NT2/D1 (cell line): ENCODE measurements at regions not wholly inside any gene's neighbourhood (a gene's known extent, or its start where the extent isn't known, plus 50 kb on each side); places are given as distances from the start of the nearest gene placed in this dataset.

Experiments
- SUZ12 ChIP-seq: IDR thresholded peaks from 2 replicates; pipeline ENCODE4 v1.6.1; 2011; ENCODE audit not compliant: insufficient read length, insufficient read depth; ENCODE audit errors: extremely low read depth
- YY1 ChIP-seq: IDR thresholded peaks from 2 replicates; pipeline ENCODE4 v1.6.1; 2011; ENCODE audit not compliant: insufficient read length, insufficient read depth
- ZNF274 ChIP-seq: IDR thresholded peaks from 2 replicates; pipeline ENCODE4 v1.6.1; 2011; ENCODE audit warnings: mild to moderate bottlenecking, low read depth, low read length

DNA sequence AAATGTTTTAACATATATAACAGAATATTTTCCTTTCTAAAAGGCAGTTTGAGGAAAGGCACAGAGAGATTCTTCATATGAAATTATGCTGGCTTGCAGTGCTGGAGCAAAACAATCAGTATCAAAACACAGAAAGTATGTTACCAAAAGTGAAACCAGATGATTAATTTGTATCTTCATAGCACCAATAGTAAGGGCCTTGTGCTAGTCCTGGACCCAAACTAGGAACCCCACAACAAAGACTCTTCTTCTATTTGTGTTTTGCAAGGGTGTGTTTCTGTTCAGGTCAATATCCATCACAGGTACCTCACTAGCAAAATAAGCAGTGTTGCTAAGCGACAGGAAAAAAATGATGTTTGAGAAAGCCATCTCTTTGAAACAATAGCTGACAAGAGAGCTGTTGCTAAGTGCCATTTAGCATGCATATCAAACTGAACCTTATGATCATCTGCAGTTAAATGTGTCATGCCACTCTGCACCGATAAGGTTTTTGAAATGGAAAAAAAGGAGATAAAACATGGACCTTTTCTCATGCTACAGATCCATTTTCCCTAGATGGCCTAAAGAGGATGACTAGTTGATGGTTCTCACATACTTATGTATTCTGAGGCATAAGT lies 196.2 kb upstream of the ALG10 start:
- TF ChIP-seq ZNF274 (no peak), YY1 (no peak), SUZ12 (no peak)
